Osteocyte (in vitro differentiated cells): ENCODE measurements at regions not wholly inside any gene's neighbourhood (a gene's known extent, or its start where the extent isn't known, plus 50 kb on each side); places are given as distances from the start of the nearest gene placed in this dataset.

Experiments
- DNase-seq: peaks from one replicate; pipeline ENCODE4 v3.0.0; 2021; ENCODE audit warnings: mixed read lengths; ENCODE audit not compliant: unreplicated experiment; ENCODE audit errors: extremely low spot score
- H3K27ac Mint-ChIP-seq: one replicate; pipeline ENCODE4 v1.8.0; 2021; ENCODE audit warnings: mild to moderate bottlenecking, mixed read lengths; ENCODE audit not compliant: unreplicated experiment
- H3K27me3 Mint-ChIP-seq: one replicate; pipeline ENCODE4 v1.8.0; 2021; ENCODE audit warnings: mixed read lengths; ENCODE audit not compliant: unreplicated experiment
- H3K36me3 Mint-ChIP-seq: one replicate; pipeline ENCODE4 v1.8.0; 2021; ENCODE audit warnings: mixed read lengths; ENCODE audit not compliant: unreplicated experiment
- H3K4me1 Mint-ChIP-seq: one replicate; pipeline ENCODE4 v1.8.0; 2021; ENCODE audit warnings: mixed read lengths; ENCODE audit not compliant: unreplicated experiment
- H3K4me3 Mint-ChIP-seq: one replicate; pipeline ENCODE4 v1.8.0; 2021; ENCODE audit warnings: mild to moderate bottlenecking, moderate library complexity, mixed read lengths; ENCODE audit not compliant: unreplicated experiment
- H3K9me3 Mint-ChIP-seq: one replicate; pipeline ENCODE4 v1.8.0; 2021; ENCODE audit warnings: mixed read lengths; ENCODE audit not compliant: unreplicated experiment
- CTCF ChIP-seq: fragments of 200-600 bp; sonication (generic); IDR thresholded peaks from 2 replicates; pipeline ENCODE4 v1.5.0; 2021; ENCODE audit warnings: antibody characterized with exemption, mild to moderate bottlenecking, moderate library complexity

- no peaks in the 10 kb centered on the region for H3K27me3 Mint-ChIP-seq
- no peak for TF ChIP-seq CTCF
- DNase-seq = no peak
- H3K9me3 Mint-ChIP-seq = no peaks in the 10 kb centered on the region
- no peak overlapping the region for H3K4me3 Mint-ChIP-seq
- no peak overlapping the region for H3K27ac Mint-ChIP-seq
- H3K4me1 Mint-ChIP-seq = peaks cover 16% of the 10 kb centered on the region
- H3K36me3 Mint-ChIP-seq = no peaks in the 10 kb centered on the region
These were observed 402.5 kb downstream of the TMEM135 start for GRCh38 chr11:87440076-87440770.

- no peak overlapping the region for H3K27ac Mint-ChIP-seq
- no peak overlapping the region for H3K4me3 Mint-ChIP-seq
- H3K36me3 Mint-ChIP-seq = no peaks in the 10 kb centered on the region
These were observed 400.7 kb downstream of the TMEM135 start for GRCh38 chr11:87438416-87438815.

GRCh38 chr11:87437844-87438223 lies 400.1 kb downstream of the TMEM135 start:
- H3K4me1 Mint-ChIP-seq = peaks cover 14% of the 10 kb centered on the region
- H3K27ac Mint-ChIP-seq = no peak overlapping the region
- no peaks in the 10 kb centered on the region for H3K9me3 Mint-ChIP-seq
- H3K27me3 Mint-ChIP-seq = no peaks in the 10 kb centered on the region
- H3K4me3 Mint-ChIP-seq = no peak overlapping the region
- H3K36me3 Mint-ChIP-seq = no peaks in the 10 kb centered on the region
- TF ChIP-seq CTCF = no peak
- no peak for DNase-seq

More at GRCh38 chr11:87438416-87438815, 400.7 kb downstream of the TMEM135 start:
- DNase-seq = no peak
- H3K9me3 Mint-ChIP-seq = no peaks in the 10 kb centered on the region
- H3K4me1 Mint-ChIP-seq = peaks cover 14% of the 10 kb centered on the region
- TF ChIP-seq CTCF = no peak
- H3K27me3 Mint-ChIP-seq = no peaks in the 10 kb centered on the region

GRCh38 chr11:87437133-87437843 lies 399.6 kb downstream of the TMEM135 start:
- no peak for DNase-seq
- no peak overlapping the region for H3K4me3 Mint-ChIP-seq
- H3K27me3 Mint-ChIP-seq = no peaks in the 10 kb centered on the region
- no peaks in the 10 kb centered on the region for H3K9me3 Mint-ChIP-seq
- no peak overlapping the region for H3K27ac Mint-ChIP-seq
- TF ChIP-seq CTCF = no peak
- H3K36me3 Mint-ChIP-seq = no peaks in the 10 kb centered on the region
- peaks cover 14% of the 10 kb centered on the region for H3K4me1 Mint-ChIP-seq

- Mint-ChIP-seq H3K9me3 (no peaks in the 10 kb centered on the region), H3K36me3 (no peaks in the 10 kb centered on the region), H3K27ac (no peak overlapping the region), H3K27me3 (no peaks in the 10 kb centered on the region), H3K4me1 (peaks cover 3% of the 10 kb centered on the region), H3K4me3 (no peak overlapping the region)
- DNase-seq = no peak
- no peak for TF ChIP-seq CTCF
These were observed 394.3 kb downstream of the TMEM135 start for GRCh38 chr11:87432022-87432421.
